ENCODE measurements at regions not wholly inside any gene's neighbourhood (a gene's known extent, or its start where the extent isn't known, plus 50 kb on each side); places are given as distances from the start of the nearest gene placed in this dataset.

- no peak for DNase-seq
These were observed 67.0 kb upstream of the TPM1 start for GRCh38 chr15:62975515-62975914.

DNA sequence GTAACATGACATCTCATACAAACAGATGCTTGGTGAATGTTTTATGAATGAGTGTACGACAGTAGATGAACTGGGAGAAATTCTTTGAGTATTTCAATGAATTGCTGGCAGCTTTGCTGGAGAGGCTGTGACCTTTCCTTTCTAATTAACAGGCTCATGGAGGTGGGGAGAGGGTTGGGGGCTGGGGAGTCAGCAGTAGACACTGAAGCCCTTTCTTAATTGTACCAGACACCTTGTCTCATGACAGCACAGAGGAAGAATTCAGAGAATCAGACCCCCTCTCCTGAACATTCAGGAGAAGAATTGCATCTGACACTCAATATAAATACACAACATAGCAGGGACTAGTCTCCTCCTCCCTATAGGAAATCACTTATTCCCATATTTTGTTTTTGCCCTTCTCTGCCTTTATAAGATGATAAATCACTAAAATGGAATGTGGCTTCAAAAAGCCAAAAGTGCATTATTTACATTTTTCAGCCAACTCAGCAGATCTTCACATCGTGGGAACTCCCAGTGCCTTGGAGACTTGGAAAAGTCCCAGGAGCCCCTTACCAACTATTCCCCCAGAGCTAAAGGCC, 66.2 kb upstream of the TPM1 start:
- no peak for DNase-seq

DNA sequence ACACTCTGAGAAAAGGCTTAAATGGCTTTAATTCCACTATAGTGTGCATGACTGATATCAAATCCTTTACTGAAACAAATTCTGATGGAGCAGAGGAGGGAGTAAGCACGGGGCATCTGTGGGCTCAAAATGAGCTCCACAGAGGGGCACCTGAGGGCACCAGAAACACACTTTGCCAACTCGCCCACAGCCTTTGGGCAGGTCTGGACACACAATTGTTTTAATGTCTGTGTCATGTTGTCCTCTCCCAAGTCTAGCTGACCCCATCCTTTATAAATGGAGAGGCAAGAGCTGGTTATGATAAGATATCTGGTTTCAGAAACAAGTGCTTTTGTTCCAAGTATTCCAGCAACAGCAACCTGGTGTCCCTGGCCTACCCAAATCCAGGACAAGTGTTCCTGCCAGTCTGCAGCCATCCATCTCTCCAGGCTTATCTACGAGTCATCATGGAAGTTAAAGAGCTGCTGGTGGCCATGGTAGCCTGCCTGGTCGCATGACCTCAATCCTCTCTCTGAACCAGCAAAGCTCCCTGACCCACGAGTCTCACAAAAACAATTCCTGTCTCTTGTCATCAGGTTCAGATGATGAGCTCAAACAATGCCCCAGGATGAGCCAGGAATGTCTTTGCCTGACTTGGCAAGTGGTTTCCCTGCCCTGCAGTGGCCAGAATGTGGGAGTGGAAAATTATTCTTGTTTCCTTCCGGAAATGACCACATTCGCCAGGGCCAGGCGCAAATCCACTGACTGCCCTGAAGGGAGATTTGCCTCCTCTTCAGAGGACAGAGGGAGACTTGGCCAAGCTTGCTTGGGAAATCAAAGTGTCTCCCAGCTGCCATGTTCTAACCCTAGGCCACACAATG, 64.4 kb upstream of the TPM1 start:
- DNase-seq, result no peak

GRCh38 chr15:62979252-62979651, 63.3 kb upstream of the TPM1 start:
- no peak for DNase-seq

DNA sequence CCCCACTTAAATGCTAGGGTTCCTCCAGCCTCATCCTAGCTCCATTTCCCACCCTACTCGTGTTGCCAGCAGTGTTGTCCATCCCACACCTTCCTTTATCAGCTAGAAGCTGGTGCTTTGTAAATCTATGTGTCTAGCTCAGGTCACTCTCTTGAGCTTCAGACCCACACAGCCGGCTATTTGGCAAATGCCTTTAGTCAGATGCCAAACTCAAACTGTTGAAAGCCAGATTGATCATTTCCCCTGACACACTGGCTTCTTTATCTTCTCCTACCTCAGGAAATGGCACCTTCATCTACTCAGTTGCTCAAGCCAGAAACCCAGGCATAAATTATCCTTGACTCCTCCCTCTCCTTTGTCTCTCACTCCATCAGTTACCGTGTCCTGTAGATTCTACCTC, 61.5 kb upstream of the TPM1 start:
- no peak for DNase-seq

DNA sequence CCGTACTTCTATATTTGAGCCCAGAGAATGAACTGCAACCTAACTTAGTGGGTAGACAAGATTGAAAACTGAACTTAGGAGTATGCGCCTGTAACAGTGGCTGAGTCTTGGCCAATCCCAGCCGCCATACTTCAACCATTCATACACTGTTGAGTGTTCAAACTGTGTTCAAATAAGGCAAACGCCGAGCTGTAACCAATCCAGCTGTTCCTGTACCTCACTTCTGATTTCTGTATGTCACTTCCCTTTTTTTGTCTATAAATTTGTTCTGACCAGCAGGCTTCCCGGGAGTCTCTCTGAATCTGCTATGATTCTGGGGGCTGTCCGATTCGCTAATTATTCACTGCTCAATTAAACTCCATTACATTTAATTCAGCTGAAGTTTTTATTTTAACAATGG, 58.6 kb upstream of the TPM1 start:
- DNase-seq, result no peak

DNA sequence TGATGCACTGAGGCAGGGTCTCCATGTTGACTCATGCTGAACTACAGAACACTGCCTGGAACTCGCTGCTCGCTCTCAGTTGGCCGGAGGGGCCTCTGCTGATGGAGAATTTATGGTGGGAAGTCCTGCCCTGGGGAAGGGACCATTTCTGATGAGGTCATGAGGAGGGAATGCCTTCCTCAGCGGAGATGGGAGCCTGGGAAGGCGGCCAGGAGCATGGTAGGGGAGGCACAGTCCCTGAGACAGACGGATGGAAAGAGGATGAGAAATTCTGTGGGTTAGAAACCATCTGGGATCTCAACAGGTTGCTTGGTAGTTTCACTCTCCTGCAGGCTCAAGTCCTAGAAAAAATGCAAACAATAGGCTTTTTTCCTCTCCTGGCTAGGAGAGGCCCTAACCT, 56.8 kb upstream of the TPM1 start:
- DNase-seq, result no peak

DNA sequence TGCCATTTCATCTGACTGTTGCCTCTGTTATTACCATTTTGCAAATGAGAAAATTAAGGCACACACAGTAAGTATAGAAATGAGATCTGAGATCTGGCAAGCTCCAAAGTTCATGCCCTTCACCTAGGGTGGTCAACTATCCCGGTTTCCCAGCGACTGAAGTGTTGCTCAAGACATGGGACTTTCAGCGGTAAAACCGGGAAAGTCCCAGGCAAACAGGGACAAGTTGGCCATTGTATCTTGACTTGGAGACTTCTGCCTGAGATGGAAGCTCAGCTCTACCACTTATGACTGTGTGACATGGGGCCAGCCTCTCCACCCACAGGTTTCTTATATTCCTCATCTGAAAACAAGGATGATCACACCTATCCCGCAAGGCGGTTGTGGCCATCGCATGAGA, 55.6 kb upstream of the TPM1 start:
- DNase-seq, result no peak

- DNase-seq, result no peak
These were observed 53.8 kb upstream of the TPM1 start for GRCh38 chr15:62988701-62989100.

- no peak for DNase-seq
These were observed 53.0 kb upstream of the TPM1 start for GRCh38 chr15:62989366-62990055.

DNA sequence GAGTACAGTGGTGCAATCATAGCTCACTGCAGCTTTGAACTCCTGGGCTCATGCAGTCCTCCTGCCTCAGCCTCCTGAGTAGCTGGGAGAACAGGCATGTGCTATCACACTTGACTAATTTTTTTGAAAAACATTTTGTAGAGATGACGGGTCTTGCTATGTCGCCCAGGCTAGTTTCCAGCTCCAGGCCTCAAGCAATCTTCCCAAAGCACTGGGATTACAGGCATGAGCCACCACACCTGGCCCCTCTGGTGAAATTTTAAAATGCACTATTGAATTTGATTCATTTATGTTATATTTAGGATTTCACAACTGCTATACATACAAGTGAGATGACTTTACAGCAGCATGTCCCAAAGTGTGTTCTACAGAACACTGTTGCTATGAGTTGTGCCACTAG, 50.8 kb upstream of the TPM1 start:
- DNase-seq, result no peak

DNA sequence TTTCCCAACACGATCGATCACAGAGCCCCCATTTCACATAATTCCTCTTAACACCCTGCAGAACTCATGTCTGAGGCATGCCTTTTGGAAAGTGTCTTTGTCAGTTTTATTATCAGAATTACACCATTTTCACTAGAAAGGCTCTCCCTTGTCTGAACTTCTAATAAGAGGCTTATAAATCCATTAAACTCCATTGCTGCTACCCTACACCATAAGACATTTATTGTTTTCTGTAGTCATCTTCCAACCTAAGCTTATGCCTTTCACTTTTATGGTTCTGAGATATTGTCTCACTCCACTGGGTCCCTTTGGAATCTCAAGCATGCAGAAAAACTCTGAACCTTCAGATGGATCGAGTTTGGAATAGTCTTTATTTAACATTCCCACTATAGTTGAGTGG, 50.2 kb upstream of the TPM1 start:
- DNase-seq, result no peak
